T-helper 2 cell treated with Interferon-gamma antibody and Interleukin-4, amounts not matched to agents 5 μg/mL and 100 μg/mL, for 36 hours (primary cell): ENCODE measurements at regions not wholly inside any gene's neighbourhood (a gene's known extent, or its start where the extent isn't known, plus 50 kb on each side); places are given as distances from the start of the nearest gene placed in this dataset.

Experiments
- DNase-seq: peaks from one replicate; pipeline ENCODE4 v3.0.0; 2021; ENCODE audit warnings: low spot score
- H3K27ac Mint-ChIP-seq: one replicate; pipeline ENCODE4 v1.8.0; 2021; ENCODE audit warnings: mild to moderate bottlenecking, mixed read lengths
- H3K27me3 Mint-ChIP-seq: one replicate; pipeline ENCODE4 v1.8.0; 2021; ENCODE audit warnings: low read depth, mixed read lengths
- H3K36me3 Mint-ChIP-seq: one replicate; pipeline ENCODE4 v1.8.0; 2021; ENCODE audit warnings: low read depth, mixed read lengths
- H3K4me1 Mint-ChIP-seq: one replicate; pipeline ENCODE4 v1.8.0; 2021; ENCODE audit warnings: low read depth, mixed read lengths
- H3K4me3 Mint-ChIP-seq: one replicate; pipeline ENCODE4 v1.8.0; 2022; ENCODE audit warnings: mild to moderate bottlenecking, moderate library complexity, mixed read lengths
- H3K9me3 Mint-ChIP-seq: one replicate; pipeline ENCODE4 v1.8.0; 2021; ENCODE audit warnings: mixed read lengths

GRCh38 chr6:28585335-28585734 is 59.7 kb downstream of the GPX5 start:
- H3K4me3 Mint-ChIP-seq, result no peak overlapping the region

GRCh38 chr6:28586324-28586723 is 60.6 kb downstream of the GPX5 start:
- Mint-ChIP-seq H3K9me3 (no peaks in the 10 kb centered on the region), H3K4me3 (peak overlapping the region; percentile 84), H3K4me1 (peaks cover 26% of the 10 kb centered on the region), H3K27ac (no peak overlapping the region), H3K36me3 (no peaks in the 10 kb centered on the region), H3K27me3 (peaks cover 60% of the 10 kb centered on the region)
- no peak for DNase-seq

More at GRCh38 chr6:28585335-28585734, 59.7 kb downstream of the GPX5 start:
- Mint-ChIP-seq H3K4me1 (peaks cover 26% of the 10 kb centered on the region), H3K36me3 (no peaks in the 10 kb centered on the region), H3K9me3 (no peaks in the 10 kb centered on the region), H3K27me3 (peaks cover 52% of the 10 kb centered on the region), H3K27ac (no peak overlapping the region)
- DNase-seq, result no peak

GRCh38 chr6:28586962-28587745 is 61.5 kb downstream of the GPX5 start:
- Mint-ChIP-seq H3K4me3 (peak overlapping the region; percentile 84), H3K27ac (no peak overlapping the region), H3K36me3 (no peaks in the 10 kb centered on the region), H3K27me3 (peaks cover 67% of the 10 kb centered on the region), H3K4me1 (peaks cover 26% of the 10 kb centered on the region), H3K9me3 (no peaks in the 10 kb centered on the region)
- DNase-seq, result peak; percentile 37

GRCh38 chr6:28587746-28588075 is 62.0 kb downstream of the GPX5 start:
- DNase-seq, result no peak
- Mint-ChIP-seq H3K27ac (no peak overlapping the region), H3K4me1 (peaks cover 26% of the 10 kb centered on the region), H3K27me3 (peaks cover 72% of the 10 kb centered on the region), H3K4me3 (peak overlapping the region; percentile 84), H3K36me3 (no peaks in the 10 kb centered on the region), H3K9me3 (no peaks in the 10 kb centered on the region)

- peaks cover 26% of the 10 kb centered on the region for H3K4me1 Mint-ChIP-seq
- no peak for DNase-seq
- H3K36me3 Mint-ChIP-seq, result no peaks in the 10 kb centered on the region
- no peaks in the 10 kb centered on the region for H3K9me3 Mint-ChIP-seq
- H3K4me3 Mint-ChIP-seq, result peak overlapping the region; percentile 57
- peaks cover 77% of the 10 kb centered on the region for H3K27me3 Mint-ChIP-seq
- H3K27ac Mint-ChIP-seq, result no peak overlapping the region
Observed at GRCh38 chr6:28588666-28589065, 63.0 kb downstream of the GPX5 start.

GRCh38 chr6:28589234-28589956 is 63.7 kb downstream of the GPX5 start:
- Mint-ChIP-seq H3K27ac (no peak overlapping the region), H3K4me3 (peak overlapping the region; percentile 57), H3K27me3 (peaks cover 77% of the 10 kb centered on the region), H3K9me3 (no peaks in the 10 kb centered on the region), H3K4me1 (peaks cover 26% of the 10 kb centered on the region), H3K36me3 (no peaks in the 10 kb centered on the region)
- peak; percentile 44 for DNase-seq

GRCh38 chr6:28589957-28590349 is 64.3 kb downstream of the GPX5 start:
- Mint-ChIP-seq H3K27ac (no peak overlapping the region), H3K36me3 (no peaks in the 10 kb centered on the region), H3K4me3 (peak overlapping the region; percentile 57), H3K9me3 (no peaks in the 10 kb centered on the region), H3K27me3 (peaks cover 78% of the 10 kb centered on the region), H3K4me1 (peaks cover 26% of the 10 kb centered on the region)
- DNase-seq, result no peak

GRCh38 chr6:28597217-28597835 is 71.6 kb downstream of the GPX5 start:
- Mint-ChIP-seq H3K4me3 (peak overlapping the region; percentile 60), H3K27ac (no peak overlapping the region), H3K4me1 (peaks cover 8% of the 10 kb centered on the region), H3K9me3 (no peaks in the 10 kb centered on the region), H3K27me3 (peaks cover 47% of the 10 kb centered on the region), H3K36me3 (no peaks in the 10 kb centered on the region)
- DNase-seq, result peak; percentile 16

GRCh38 chr6:28597924-28598722 is 72.4 kb downstream of the GPX5 start:
- DNase-seq, result no peak
- peaks cover 8% of the 10 kb centered on the region for H3K4me1 Mint-ChIP-seq

GRCh38 chr6:28598757-28599686 is 73.3 kb downstream of the GPX5 start:
- Mint-ChIP-seq H3K27ac (no peak overlapping the region), H3K4me3 (no peak overlapping the region), H3K9me3 (no peaks in the 10 kb centered on the region), H3K4me1 (peaks cover 8% of the 10 kb centered on the region), H3K27me3 (peaks cover 40% of the 10 kb centered on the region), H3K36me3 (no peaks in the 10 kb centered on the region)
- DNase-seq, result no peak

More at GRCh38 chr6:28597924-28598722, 72.4 kb downstream of the GPX5 start:
- no peaks in the 10 kb centered on the region for H3K36me3 Mint-ChIP-seq
- H3K4me3 Mint-ChIP-seq, result peak overlapping the region; percentile 60
- H3K9me3 Mint-ChIP-seq, result no peaks in the 10 kb centered on the region
- no peak overlapping the region for H3K27ac Mint-ChIP-seq
- peaks cover 41% of the 10 kb centered on the region for H3K27me3 Mint-ChIP-seq

GRCh38 chr6:28600245-28600644 is 74.6 kb downstream of the GPX5 start:
- peaks cover 8% of the 10 kb centered on the region for H3K4me1 Mint-ChIP-seq
- no peaks in the 10 kb centered on the region for H3K36me3 Mint-ChIP-seq
- no peak overlapping the region for H3K27ac Mint-ChIP-seq
- H3K9me3 Mint-ChIP-seq, result no peaks in the 10 kb centered on the region
- H3K27me3 Mint-ChIP-seq, result peaks cover 42% of the 10 kb centered on the region
- no peak overlapping the region for H3K4me3 Mint-ChIP-seq
- no peak for DNase-seq

GRCh38 chr6:28603891-28604290 is 78.2 kb downstream of the GPX5 start:
- no peaks in the 10 kb centered on the region for H3K9me3 Mint-ChIP-seq
- peaks cover 47% of the 10 kb centered on the region for H3K27me3 Mint-ChIP-seq

More at GRCh38 chr6:28603891-28604290, 78.2 kb downstream of the GPX5 start:
- Mint-ChIP-seq H3K27ac (no peak overlapping the region), H3K4me3 (no peak overlapping the region), H3K36me3 (no peaks in the 10 kb centered on the region), H3K4me1 (peaks cover 9% of the 10 kb centered on the region)
- DNase-seq, result no peak
